ENCODE measurements at regions not wholly inside any gene's neighbourhood (a gene's known extent, or its start where the extent isn't known, plus 50 kb on each side); places are given as distances from the start of the nearest gene placed in this dataset.

- peaks cover 4% of the 10 kb centered on the region for H3K27me3 Mint-ChIP-seq (ENCODE audit: low read depth)
- H3K9me3 Mint-ChIP-seq: peaks cover 3% of the 10 kb centered on the region
- no peak overlapping the region for H3K4me3 Mint-ChIP-seq
- H3K4me1 Mint-ChIP-seq (ENCODE audit: low read depth): no peaks in the 10 kb centered on the region
- no peak for DNase-seq (ENCODE audit: low spot score)
- no peak overlapping the region for H3K27ac Mint-ChIP-seq
- no peaks in the 10 kb centered on the region for H3K36me3 Mint-ChIP-seq (ENCODE audit: low read depth)
These were observed 83.5 kb upstream of the CDYL start for GRCh38 chr6:4692664-4693063.

DNA sequence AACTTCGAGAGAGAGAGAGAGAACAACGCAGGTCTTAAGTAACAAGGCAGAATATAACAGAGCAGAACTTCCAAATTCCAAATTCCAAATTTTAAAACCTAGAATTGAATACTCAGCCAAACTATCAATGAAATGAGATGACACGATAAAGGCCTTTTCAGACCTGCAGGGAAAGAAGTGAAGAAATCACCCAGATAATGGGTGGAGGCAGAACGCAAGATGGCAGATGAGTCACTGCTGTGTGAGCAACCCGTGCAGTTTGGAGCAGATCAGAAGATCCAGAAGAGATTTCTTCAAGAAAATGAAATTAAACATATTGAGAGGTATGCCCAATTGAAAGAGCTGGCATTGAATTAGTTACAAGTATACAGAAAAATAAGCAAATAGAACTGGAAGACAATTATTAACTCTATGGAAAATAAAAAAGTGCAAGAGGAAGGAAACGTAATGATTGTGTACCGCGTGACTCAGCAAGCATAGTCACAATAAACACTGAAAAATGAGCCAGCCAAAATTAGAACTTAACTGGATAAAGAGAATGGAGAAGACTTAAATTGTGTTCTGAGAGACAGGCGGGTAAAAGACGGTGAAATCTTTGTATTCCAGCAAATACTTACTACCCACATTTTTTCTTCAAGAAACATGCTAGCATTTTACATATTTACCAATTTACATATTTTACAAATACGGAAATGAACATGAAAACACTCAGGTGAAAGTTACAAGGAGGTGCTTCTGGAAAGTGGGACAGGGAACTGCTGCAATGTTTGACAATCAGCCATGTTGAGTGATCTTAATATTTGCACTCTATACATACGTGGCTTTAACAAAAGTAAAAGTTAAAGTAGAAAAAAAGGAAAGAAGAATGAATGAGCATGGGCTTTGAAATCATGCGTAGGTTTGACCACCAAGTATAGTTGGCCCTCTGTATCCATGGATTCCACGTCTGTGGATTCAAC, 87.9 kb upstream of the CDYL start:
- Mint-ChIP-seq H3K9me3 (peaks cover 3% of the 10 kb centered on the region), H3K4me1 (ENCODE audit: low read depth) (no peaks in the 10 kb centered on the region), H3K27me3 (ENCODE audit: low read depth) (peaks cover 5% of the 10 kb centered on the region), H3K27ac (no peak overlapping the region), H3K36me3 (ENCODE audit: low read depth) (no peaks in the 10 kb centered on the region), H3K4me3 (no peak overlapping the region)
- no peak for DNase-seq (ENCODE audit: low spot score)

- peaks cover 3% of the 10 kb centered on the region for H3K9me3 Mint-ChIP-seq
- H3K4me3 Mint-ChIP-seq: no peak overlapping the region
- H3K27me3 Mint-ChIP-seq (ENCODE audit: low read depth): peaks cover 5% of the 10 kb centered on the region
- H3K4me1 Mint-ChIP-seq (ENCODE audit: low read depth): no peaks in the 10 kb centered on the region
- H3K27ac Mint-ChIP-seq: no peak overlapping the region
- no peak for DNase-seq (ENCODE audit: low spot score)
- no peaks in the 10 kb centered on the region for H3K36me3 Mint-ChIP-seq (ENCODE audit: low read depth)
These were observed 88.6 kb upstream of the CDYL start for GRCh38 chr6:4687656-4687988.

- Mint-ChIP-seq H3K9me3 (no peaks in the 10 kb centered on the region), H3K27ac (no peak overlapping the region), H3K36me3 (ENCODE audit: low read depth) (no peaks in the 10 kb centered on the region), H3K4me3 (no peak overlapping the region), H3K27me3 (ENCODE audit: low read depth) (peaks cover 5% of the 10 kb centered on the region), H3K4me1 (ENCODE audit: low read depth) (no peaks in the 10 kb centered on the region)
- DNase-seq (ENCODE audit: low spot score): no peak
These were observed 93.6 kb upstream of the CDYL start for GRCh38 chr6:4682431-4683097.

DNA sequence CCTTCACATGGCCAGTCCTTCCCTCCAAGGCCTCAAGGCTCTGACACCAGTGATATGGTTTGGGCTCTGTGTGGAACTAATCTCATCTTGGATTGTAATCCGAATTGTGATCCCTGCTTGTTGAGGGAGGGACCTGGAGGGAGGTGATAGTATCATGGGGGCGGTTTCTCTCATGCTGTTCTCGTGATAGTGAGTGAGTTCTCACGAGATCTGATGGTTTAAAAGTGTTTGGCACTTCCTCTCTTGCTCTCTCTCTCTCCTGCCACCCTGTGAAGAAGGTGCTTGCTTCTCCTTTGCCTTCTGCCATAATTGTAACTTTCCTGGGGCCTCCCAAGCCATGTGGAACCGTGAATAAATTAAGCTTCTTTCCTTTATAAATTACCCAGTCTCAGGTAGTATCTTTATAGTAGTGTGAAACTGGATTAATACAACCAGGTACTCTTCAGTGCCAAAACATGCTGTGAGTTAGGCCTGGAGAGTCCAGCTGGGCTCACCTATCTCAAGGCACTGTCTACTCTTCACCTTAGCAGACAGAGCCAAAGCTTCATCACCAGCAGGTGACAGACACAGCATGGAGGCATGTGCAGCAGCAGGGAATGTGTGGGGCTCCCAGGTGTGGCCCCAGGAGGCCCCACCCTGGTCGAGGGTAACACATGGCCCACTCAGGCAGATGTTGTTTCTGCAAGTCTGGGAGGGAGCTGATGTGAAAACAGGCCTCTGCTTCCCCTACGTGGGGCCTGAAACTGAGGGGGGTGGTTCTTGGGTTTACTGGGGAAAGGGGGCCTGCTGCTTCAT, 97.5 kb upstream of the CDYL start:
- H3K9me3 Mint-ChIP-seq: no peaks in the 10 kb centered on the region
- DNase-seq (ENCODE audit: low spot score): no peak
- H3K27ac Mint-ChIP-seq: no peak overlapping the region
- no peak overlapping the region for H3K4me3 Mint-ChIP-seq
- no peaks in the 10 kb centered on the region for H3K36me3 Mint-ChIP-seq (ENCODE audit: low read depth)
- no peaks in the 10 kb centered on the region for H3K4me1 Mint-ChIP-seq (ENCODE audit: low read depth)
- H3K27me3 Mint-ChIP-seq (ENCODE audit: low read depth): peaks cover 3% of the 10 kb centered on the region

GRCh38 chr6:4677751-4678065, 98.5 kb upstream of the CDYL start:
- Mint-ChIP-seq H3K27ac (no peak overlapping the region), H3K9me3 (no peaks in the 10 kb centered on the region), H3K4me1 (ENCODE audit: low read depth) (no peaks in the 10 kb centered on the region), H3K36me3 (ENCODE audit: low read depth) (no peaks in the 10 kb centered on the region), H3K4me3 (no peak overlapping the region), H3K27me3 (ENCODE audit: low read depth) (no peaks in the 10 kb centered on the region)
- DNase-seq (ENCODE audit: low spot score): no peak

DNA sequence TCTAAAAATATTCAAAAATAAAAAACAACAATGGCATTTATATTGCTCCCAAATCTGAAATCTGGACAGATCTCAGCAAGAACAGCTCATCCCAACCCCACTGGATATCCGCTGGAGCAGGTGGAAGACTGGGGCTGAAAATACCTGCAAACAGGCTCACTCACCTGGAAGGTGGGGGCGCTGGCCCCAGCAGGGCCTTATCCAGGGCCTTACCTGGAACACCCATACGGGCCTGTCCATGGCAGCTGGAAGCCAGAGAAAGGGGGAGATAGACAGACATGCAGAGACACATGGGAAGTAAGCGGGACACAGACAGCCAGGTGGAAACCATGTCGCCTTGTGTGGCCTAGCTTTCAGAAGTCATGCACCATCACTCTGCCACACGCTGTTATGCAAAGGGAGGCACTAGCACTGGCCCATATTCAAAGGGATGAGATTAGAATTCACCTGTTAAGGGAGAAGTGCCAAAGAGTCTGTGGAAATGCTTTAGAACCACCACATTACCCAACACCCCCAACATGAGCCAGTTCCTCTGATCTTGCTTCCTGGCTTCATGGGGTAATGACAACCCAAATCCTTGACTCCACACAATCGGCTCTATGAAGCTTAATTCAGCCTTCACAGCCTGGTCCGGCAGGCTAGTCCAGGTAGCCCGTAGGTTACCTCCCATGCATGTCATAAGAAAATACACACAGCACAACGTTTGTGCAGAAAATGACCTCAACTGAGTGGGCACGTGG, 99.0 kb upstream of the CDYL start:
- Mint-ChIP-seq H3K4me3 (no peak overlapping the region), H3K36me3 (ENCODE audit: low read depth) (no peaks in the 10 kb centered on the region), H3K9me3 (no peaks in the 10 kb centered on the region), H3K27me3 (ENCODE audit: low read depth) (no peaks in the 10 kb centered on the region), H3K27ac (no peak overlapping the region), H3K4me1 (ENCODE audit: low read depth) (no peaks in the 10 kb centered on the region)
- DNase-seq (ENCODE audit: low spot score): no peak

DNA sequence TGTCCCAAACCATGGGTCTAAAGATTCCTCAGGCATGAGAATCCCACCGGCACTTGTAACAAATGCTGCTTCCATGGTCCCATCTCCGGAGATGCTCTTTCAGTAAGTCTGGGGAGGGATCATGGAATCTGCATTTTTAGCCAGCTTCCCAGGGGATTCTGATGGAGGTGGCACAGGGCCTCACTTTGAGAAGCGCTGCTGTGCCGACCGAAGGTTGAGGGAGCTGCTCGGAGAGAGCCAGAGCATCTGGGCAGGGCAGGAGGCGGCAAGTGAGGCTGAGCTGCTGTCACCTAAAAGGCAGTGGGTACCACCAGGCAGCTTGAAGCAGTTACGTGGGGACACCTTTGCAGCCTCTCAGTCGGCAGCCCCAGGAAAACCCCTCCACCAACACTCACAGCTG, 100.2 kb upstream of the CDYL start:
- Mint-ChIP-seq H3K27me3 (ENCODE audit: low read depth) (no peaks in the 10 kb centered on the region), H3K27ac (no peak overlapping the region), H3K9me3 (no peaks in the 10 kb centered on the region), H3K36me3 (ENCODE audit: low read depth) (no peaks in the 10 kb centered on the region), H3K4me3 (no peak overlapping the region), H3K4me1 (ENCODE audit: low read depth) (no peaks in the 10 kb centered on the region)
- DNase-seq (ENCODE audit: low spot score): no peak

GRCh38 chr6:4675121-4675520, 101.1 kb upstream of the CDYL start:
- H3K27ac Mint-ChIP-seq: no peak overlapping the region
- no peak overlapping the region for H3K4me3 Mint-ChIP-seq
- H3K27me3 Mint-ChIP-seq (ENCODE audit: low read depth): no peaks in the 10 kb centered on the region
- DNase-seq (ENCODE audit: low spot score): no peak
- no peaks in the 10 kb centered on the region for H3K9me3 Mint-ChIP-seq
- H3K36me3 Mint-ChIP-seq (ENCODE audit: low read depth): no peaks in the 10 kb centered on the region
- H3K4me1 Mint-ChIP-seq (ENCODE audit: low read depth): no peaks in the 10 kb centered on the region

DNA sequence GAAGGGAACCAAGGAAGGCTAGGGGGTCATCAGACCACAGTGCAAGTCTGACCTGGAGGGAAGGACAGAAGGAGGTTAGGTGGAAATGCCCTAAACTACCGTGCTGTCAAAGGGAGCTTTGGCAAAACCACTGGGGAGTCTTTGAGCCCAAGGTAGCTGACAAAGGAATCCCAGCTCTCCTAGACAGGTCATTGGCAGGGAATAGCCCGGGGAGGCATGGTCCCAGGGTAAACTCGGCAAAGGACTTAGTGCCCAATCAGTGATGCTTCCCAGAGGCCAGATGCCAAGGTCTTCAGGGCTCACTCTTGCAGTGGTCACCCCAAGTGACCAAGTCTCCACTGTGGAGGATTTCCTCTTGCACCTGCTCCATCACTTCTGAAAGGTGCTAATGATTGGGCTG, 102.3 kb upstream of the CDYL start:
- DNase-seq (ENCODE audit: low spot score): no peak
- Mint-ChIP-seq H3K9me3 (no peaks in the 10 kb centered on the region), H3K27ac (no peak overlapping the region)

GRCh38 chr6:4672772-4673171, 103.4 kb upstream of the CDYL start:
- H3K9me3 Mint-ChIP-seq: no peaks in the 10 kb centered on the region
- H3K27me3 Mint-ChIP-seq (ENCODE audit: low read depth): no peaks in the 10 kb centered on the region
- H3K27ac Mint-ChIP-seq: no peak overlapping the region
- no peaks in the 10 kb centered on the region for H3K36me3 Mint-ChIP-seq (ENCODE audit: low read depth)
- no peaks in the 10 kb centered on the region for H3K4me1 Mint-ChIP-seq (ENCODE audit: low read depth)
- no peak for DNase-seq (ENCODE audit: low spot score)
- no peak overlapping the region for H3K4me3 Mint-ChIP-seq

More for the DNA sequence above, 102.3 kb upstream of the CDYL start:
- Mint-ChIP-seq H3K36me3 (ENCODE audit: low read depth) (no peaks in the 10 kb centered on the region), H3K27me3 (ENCODE audit: low read depth) (no peaks in the 10 kb centered on the region), H3K4me1 (ENCODE audit: low read depth) (no peaks in the 10 kb centered on the region), H3K4me3 (no peak overlapping the region)

DNA sequence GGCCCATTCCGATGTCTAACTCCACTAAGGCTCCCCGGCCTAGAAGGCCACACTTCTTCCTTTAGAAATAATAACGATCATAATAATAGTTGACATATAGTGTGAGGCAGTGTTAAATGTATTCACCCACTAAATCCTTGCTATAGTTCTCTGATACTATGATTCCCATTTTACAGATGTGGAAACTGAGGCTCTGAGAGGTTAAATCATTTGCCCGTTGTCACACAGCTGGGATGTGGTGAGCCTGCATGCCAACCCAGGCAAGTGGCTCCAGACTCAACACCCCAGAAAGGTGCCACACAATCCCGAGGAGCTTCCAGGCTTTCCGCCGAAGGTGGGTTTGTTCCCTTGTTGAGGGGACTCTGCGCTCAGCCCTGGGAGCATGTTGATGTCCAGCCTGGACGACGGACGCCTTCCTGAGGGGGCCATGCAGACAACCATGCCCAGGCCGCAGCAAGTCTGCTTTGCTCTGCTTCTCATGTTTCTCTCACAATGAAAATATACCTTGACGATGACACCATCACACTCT, 104.6 kb upstream of the CDYL start:
- H3K36me3 Mint-ChIP-seq (ENCODE audit: low read depth): no peaks in the 10 kb centered on the region
- no peaks in the 10 kb centered on the region for H3K9me3 Mint-ChIP-seq

GRCh38 chr6:4670824-4671409, 105.3 kb upstream of the CDYL start:
- Mint-ChIP-seq H3K27me3 (ENCODE audit: low read depth) (peaks cover 2% of the 10 kb centered on the region), H3K36me3 (ENCODE audit: low read depth) (no peaks in the 10 kb centered on the region), H3K27ac (no peak overlapping the region), H3K9me3 (no peaks in the 10 kb centered on the region), H3K4me3 (no peak overlapping the region), H3K4me1 (ENCODE audit: low read depth) (no peaks in the 10 kb centered on the region)
- no peak for DNase-seq (ENCODE audit: low spot score)

More for the DNA sequence above, 104.6 kb upstream of the CDYL start:
- Mint-ChIP-seq H3K4me3 (no peak overlapping the region), H3K4me1 (ENCODE audit: low read depth) (no peaks in the 10 kb centered on the region), H3K27ac (no peak overlapping the region), H3K27me3 (ENCODE audit: low read depth) (no peaks in the 10 kb centered on the region)
- DNase-seq (ENCODE audit: low spot score): no peak
